HG03103 (cell line): ENCODE measurements at regions not wholly inside any gene's neighbourhood (a gene's known extent, or its start where the extent isn't known, plus 50 kb on each side); places are given as distances from the start of the nearest gene placed in this dataset.
"Not testable (repeated sequence)": the region's sequence is repeated elsewhere in the genome, so short reads cannot be mapped to it uniquely, and the experiment has no call there.

ENCODE experiments used
- ATAC-seq: cut with Tn5 transposase; IDR thresholded peaks from one replicate; pipeline ENCODE4 v1.9.1; 2021; ENCODE audit warnings: low read depth; ENCODE audit not compliant: unreplicated experiment

DNA sequence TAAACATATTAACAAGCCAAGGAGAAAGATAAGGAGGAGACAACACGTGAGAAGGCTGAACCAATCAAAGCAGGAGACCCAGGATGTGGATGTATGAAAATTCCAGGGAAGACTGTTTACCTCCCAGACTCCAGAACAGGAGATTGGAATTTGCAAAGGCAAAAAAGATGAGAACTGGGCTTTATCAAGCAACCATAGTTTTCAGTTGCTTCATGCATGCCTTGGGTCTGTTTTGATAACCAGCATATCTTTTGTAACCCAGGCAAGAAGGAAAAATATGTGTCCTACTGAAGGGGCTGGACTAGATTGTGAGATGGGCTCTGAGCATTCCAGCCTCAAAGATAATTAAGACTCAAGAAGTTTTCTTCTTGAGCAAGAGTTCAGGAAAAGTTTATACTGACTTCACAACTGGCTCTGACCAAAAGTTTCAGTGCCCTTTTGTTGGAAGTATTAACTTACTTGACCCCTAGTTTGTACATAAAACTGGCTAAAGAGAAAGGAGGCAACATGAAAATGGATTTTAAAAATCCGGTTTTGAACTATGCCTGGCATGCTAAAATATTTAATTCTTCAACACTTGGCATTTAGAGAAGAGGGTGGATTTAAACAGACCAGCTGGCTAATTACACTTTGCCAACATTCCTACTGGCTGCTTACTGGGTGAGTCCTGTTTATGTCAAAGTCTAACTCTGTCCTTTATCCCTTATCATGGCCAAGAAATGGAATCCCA lies 79.3 kb upstream of the CD28 start:
- ATAC-seq, result no peak

DNA sequence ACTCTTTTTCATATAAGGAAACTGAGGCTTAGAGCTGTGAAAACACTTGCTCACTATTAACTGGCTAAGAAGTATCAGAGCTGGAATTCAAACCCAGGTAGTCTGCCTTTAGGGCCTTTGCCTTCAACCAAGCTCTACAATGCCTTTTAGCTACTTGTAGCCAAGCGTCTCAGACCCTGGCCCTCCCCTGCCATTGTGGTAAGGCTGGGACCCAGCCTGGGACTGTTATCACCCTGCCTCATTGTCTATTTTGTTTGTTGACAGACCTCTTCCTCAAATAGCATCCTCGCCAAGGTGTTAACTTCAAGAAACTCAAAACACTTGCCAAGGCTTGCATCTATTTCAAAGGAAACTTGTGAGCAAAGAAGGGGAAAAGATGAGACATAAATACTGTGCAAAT lies 76.7 kb upstream of the CD28 start:
- ATAC-seq, result no peak

DNA sequence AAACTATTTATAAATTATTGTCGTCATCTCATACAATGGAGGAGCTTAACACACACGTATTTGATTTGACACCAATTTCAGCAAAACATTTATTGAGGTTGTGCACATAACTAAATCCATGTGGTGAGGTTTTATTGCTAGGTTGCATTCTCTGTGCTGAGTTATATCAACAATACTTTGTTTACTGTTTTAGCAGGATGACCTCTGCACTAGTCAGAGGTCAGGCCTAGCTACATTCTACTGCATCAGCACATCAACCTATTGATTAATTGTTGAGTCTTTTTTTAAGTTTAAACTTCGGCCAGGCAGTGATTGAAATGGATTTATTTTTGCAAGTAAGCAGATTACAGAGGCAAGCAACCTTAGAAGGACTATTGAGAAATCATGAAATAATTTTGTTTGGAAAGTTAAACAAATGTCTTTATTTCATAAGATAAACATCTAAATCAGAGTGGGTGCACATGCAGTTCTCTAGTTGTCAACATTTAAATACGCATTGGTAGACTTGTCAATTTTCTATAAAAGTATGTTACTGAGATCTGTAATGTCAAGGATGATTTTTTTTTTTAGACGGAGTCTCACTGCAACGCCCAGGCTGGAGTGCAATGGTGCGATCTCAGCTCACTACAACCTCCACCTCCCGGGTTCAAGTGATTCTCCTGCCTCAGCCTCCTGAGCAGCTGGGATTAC lies 75.2 kb upstream of the CD28 start:
- ATAC-seq, result no peak

DNA sequence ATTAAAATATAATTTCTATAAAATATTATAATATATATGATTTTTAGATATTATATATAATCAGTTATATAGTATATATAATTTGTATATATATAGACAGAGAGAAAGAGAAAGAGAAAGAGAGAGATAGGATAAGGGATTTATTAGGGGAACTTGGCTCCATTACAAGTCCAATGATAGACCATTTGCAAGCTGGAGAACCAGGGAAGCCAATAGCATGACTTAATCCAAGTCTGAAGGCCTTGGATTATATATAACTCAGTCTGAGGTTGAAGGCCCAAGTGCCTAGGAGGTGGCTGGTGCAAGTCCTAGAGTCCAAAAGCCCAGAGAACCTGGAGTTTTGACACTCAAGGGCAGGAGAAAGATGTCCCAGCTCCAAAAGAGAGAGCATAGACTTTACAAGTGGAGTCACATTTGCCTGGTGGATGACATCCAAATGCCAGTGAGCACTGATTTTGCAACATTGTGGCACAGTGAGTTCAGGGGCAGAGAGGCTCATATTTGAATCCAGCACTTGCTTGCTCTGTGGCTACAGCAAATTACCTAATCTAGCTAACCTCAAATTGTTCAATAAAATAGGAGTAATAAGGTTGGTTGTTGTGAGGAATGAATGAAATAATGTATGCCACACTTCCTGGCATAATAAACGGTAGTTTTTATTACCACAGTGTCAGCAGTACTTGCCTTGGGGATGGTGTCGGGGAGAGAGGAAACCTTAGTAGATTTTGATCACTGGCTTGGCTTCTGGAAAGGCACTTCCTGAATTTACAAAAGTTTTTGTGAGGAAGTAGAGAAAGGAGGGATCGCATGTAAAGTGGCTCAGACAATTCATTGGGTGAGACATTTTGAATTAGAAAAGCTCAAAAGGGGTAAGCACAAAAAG lies 69.6 kb upstream of the CD28 start:
- ATAC-seq, result no peak

GRCh38 chr2:203637471-203638167 lies 68.8 kb upstream of the CD28 start:
- ATAC-seq, result no peak

GRCh38 chr2:203641865-203642264 lies 64.6 kb upstream of the CD28 start:
- ATAC-seq, result not testable (repeated sequence)

DNA sequence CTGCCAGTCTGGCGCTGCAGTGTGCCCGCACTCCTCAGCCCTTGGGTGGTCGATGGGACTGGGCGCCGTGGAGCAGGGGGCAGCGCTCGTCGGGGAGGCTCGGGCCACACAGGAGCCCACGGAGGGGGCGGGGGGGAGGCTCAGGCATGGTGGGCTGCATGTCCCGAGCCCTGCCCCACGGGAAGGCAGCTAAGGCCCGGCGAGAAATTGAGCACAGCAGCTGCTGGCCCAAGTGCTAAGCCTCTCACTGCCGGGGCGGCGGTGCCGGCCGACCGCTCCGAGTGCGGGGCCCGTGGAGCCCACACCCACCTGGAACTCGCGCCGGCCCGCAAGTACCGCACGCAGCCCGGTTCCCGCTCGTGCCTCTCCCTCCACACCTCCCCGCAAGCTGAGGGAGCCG lies 63.6 kb upstream of the CD28 start:
- ATAC-seq, result not testable (repeated sequence)

- ATAC-seq, result no peak
Measured at GRCh38 chr2:203645831-203646230, 60.6 kb upstream of the CD28 start.

GRCh38 chr2:203646266-203646864 lies 60.1 kb upstream of the CD28 start:
- no peak for ATAC-seq

DNA sequence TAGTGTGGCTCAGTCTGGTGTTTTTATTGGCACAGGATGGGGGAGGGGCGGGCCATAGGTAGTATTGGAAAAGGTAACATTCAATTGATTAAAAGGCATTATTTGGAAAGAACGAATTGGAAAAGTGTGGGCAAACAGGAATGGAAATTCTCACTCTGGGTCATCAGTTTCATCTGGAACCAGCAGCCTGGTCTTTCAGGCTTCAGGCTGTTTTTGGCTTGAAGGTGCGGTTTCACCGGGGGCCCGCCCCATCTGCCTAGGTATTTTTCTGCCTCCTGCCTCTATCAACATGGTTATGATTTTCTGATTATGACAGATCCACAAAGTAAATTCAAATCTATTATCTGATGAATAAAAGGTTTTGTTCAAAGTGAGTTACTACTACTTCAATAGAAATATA lies 59.5 kb upstream of the CD28 start:
- no peak for ATAC-seq

- no peak for ATAC-seq
Measured at GRCh38 chr2:203647579-203647978, 58.9 kb upstream of the CD28 start.

DNA sequence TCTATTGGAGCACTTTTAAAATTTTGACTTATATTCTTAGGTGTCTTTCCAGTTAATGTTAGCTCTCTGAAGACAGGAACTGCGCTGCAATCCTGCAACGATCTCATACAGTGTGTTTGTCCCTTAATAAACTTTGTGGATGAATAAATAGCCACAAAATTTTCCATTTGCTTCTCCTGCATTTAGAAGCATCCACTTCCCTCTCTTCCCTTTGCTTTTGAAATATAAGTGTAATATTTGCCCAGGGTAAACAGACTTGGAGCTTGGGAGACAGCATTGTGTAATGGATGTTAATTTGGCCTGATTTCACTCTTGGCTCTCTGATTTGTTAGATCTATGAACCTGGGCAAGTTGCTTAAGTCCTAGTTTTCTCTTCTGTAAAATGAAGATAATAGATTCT lies 58.2 kb upstream of the CD28 start:
- ATAC-seq, result no peak

DNA sequence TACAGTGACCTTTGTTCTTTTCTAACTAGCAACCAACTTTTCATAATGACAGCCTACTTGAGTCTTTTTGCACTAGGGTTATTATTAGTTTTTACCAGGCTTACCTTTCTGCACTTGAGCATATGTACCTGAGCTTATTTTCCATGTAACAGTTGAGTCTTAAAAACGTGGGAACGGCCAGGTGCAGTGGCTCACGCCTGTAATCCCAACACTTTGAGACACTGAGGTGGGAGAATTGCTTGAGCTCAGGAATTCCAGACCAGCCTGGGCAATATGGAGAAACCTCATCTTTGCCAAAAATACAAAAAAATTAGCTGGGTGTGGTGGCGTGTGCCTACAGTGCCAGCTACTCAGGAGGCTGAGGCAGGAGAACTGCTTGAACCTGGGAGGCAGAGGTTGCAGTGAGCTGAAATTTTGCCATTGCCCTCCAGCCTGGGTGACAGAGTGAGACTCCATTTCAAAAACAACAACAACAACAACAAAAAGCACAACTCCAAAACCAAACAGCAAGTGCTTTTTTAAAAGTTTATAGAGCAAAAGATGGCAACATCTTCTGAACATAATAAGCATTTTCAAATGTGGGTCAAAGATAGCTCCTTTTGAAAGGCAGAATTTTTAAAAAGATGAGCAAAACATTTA lies 57.1 kb upstream of the CD28 start:
- no peak for ATAC-seq

- ATAC-seq, result no peak
Measured at GRCh38 chr2:203650860-203651613, 55.4 kb upstream of the CD28 start.

GRCh38 chr2:203651621-203652020 lies 54.8 kb upstream of the CD28 start:
- ATAC-seq, result no peak

DNA sequence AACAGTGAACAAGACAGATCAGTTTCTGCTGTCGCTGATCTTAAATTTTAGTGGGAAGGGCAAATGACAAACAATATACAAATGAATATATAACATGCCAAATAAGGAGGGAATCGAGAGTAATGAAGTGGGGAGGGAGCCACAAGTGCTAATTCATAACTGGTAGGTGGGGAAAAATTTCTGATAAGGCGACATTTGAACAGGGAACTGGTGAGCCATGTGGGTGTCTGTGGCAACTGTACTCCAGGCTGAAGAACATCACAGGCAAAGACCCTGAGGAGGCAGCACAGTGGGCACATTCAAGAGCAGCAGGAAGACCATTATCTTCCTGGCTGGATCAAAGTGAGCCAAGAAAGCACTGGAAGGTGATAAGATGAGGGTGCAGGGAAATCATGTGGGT lies 51.6 kb upstream of the CD28 start:
- ATAC-seq, result no peak

DNA sequence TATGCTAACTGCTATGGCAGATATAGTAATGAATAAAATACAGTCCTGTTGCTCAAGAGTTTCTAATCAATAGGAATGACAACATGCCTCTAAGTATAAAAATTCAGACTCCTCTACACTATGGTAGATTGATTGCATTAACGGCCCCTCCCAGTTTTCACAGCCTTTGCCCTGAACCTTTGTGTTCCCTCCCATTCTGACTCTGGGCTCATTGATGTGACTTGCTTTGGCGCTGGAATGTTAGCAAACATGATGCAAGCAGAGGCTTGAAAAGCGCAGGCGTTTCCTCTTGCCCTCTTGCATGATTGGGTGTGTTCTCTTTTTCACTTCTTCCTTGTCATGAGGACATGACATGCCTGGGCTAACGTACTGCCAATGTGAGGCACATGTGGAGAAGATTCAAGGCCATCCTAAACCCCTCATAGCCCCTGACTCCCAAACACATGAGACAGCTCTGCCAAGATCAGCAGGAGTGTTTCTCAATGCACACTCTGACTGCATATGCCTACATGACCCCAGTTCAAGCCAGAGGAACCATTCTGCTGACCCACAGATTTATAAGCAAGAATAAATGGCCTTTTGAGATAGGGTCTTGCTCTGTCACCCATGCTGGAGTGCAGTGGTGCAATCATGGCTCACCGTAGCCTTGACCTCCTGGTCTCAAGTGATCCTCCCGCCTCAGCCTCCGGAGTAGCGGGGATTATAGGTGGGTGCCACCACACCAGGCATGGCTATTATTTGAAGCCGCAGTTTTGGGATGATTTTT lies 49.7 kb upstream of the CD28 start:
- no peak for ATAC-seq
